K562 (cell line): ENCODE measurements at regions not wholly inside any gene's neighbourhood (a gene's known extent, or its start where the extent isn't known, plus 50 kb on each side); places are given as distances from the start of the nearest gene placed in this dataset.

ENCODE experiments used
- ATAC-seq: fragments of 200-7000 bp; cut with Tn5 transposase; 3 replicates; pipeline ENCODE4 v1.9.1; 2020; ENCODE audit warnings: moderate library complexity
- BruUV-seq: library from RNA; stranded (reverse); fragments of 400-500 nt; replicated peaks from 2 replicates; lab custom pipeline; 2021; lab: Mats Ljungman, UMichigan
- CTCF ChIA-PET: fragments of 300-600 bp; formaldehyde crosslinking; extraction: SDS; loops from one replicate; lab custom pipeline; 2021; ENCODE audit warnings: low intra/inter-chr PET ratio; lab: Yijun Ruan, JAX
- POLR2A ChIA-PET: fragments of 300-600, 350-650 bp; sonication (Branson Sonifier 250); formaldehyde crosslinking; extraction: SDS; loops from one replicate; lab custom pipeline; 2021; ENCODE audit warnings: antibody characterized with exemption, inconsistent platforms; lab: Yijun Ruan, JAX
- DNase-seq, 4 experiments: peaks; one replicate each; pipeline versions ENCODE4 v3.0.0 to v3.0.0-alpha.2; 2011 to 2018; ENCODE audit warnings: low spot score in 3 of 4, mixed read lengths in 3 of 4; ENCODE audit errors: extremely low read depth in 1 of 4
- FAIRE-seq: peaks from 2 replicates; lab custom pipeline; 2011; peaks lifted over from hg19 to GRCh38; lab: Jason Lieb, UNC
- H2AFZ ChIP-seq: 2 replicates; pipeline ENCODE4 v1.6.0; 2011; ENCODE audit warnings: low read depth, low read length, control low read depth, inconsistent platforms
- H3K27ac ChIP-seq: fragments of 200-600 bp; 3 replicates; pipeline ENCODE4 v1.8.0; 2011; ENCODE audit warnings: low read depth, mild to moderate bottlenecking, control low read depth, inconsistent platforms, low read length, moderate library complexity, mixed read lengths; ENCODE audit errors: extremely low read depth
- H3K27me3 ChIP-seq, 2 experiments: fragments of 300-600 bp in 1 of 2; 2 replicates in 1 of 2; 3 replicates in 1 of 2; pipeline versions ENCODE4 v1.6.0 to v1.8.0; 2011; ENCODE audit warnings: inconsistent platforms in 2 of 2, low read length in 2 of 2, mild to moderate bottlenecking in 1 of 2, mixed read lengths in 1 of 2, moderate library complexity in 1 of 2; ENCODE audit not compliant: control insufficient read depth in 2 of 2, insufficient read depth in 2 of 2
- H3K36me3 ChIP-seq: fragments of 300-600 bp; 3 replicates; pipeline ENCODE4 v1.8.0; 2011; ENCODE audit warnings: mild to moderate bottlenecking, low read length, inconsistent platforms; ENCODE audit not compliant: control insufficient read depth, insufficient read depth
- H3K4me1 ChIP-seq, 2 experiments: fragments of 200-600 bp in 1 of 2; replicated peaks in 1 of 2; 2 replicates in 1 of 2; 3 replicates in 1 of 2; pipeline versions ENCODE4 v1.5.1 to v1.8.0; 2011; ENCODE audit warnings: inconsistent platforms in 2 of 2, low read length in 2 of 2, mild to moderate bottlenecking in 1 of 2, mixed read lengths in 1 of 2, moderate library complexity in 1 of 2; ENCODE audit not compliant: control insufficient read depth in 2 of 2, insufficient read depth in 2 of 2
- H3K4me2 ChIP-seq: 2 replicates; pipeline ENCODE4 v1.6.1; 2011; ENCODE audit warnings: low read length, control low read depth, inconsistent platforms, mixed read lengths; ENCODE audit not compliant: insufficient read depth
- H3K4me3 ChIP-seq: fragments of 200-600 bp; sonication (generic), shearing (Covaris generic); 2 replicates; pipeline ENCODE4 v1.5.1; 2016; ENCODE audit warnings: control low read depth, inconsistent platforms
- H3K79me2 ChIP-seq: fragments of 200-600 bp; 3 replicates; pipeline ENCODE4 v1.8.0; 2011; ENCODE audit warnings: low read length, inconsistent platforms; ENCODE audit not compliant: control insufficient read depth, insufficient read depth
- H3K9ac ChIP-seq, 2 experiments: 2 replicates each; pipeline versions ENCODE4 v1.6.0 to v1.6.1; 2011; ENCODE audit warnings: low read depth in 2 of 2, low read length in 2 of 2, control low read depth in 1 of 2, inconsistent platforms in 1 of 2, mild to moderate bottlenecking in 1 of 2, mixed read lengths in 1 of 2; ENCODE audit not compliant: insufficient read depth in 1 of 2
- H3K9me1 ChIP-seq: one replicate; pipeline ENCODE4 v1.6.0; 2011; ENCODE audit warnings: inconsistent platforms, mild to moderate bottlenecking, low read length, moderate library complexity; ENCODE audit not compliant: control insufficient read depth, insufficient read depth
- H3K9me3 ChIP-seq: replicated peaks from 2 replicates; pipeline ENCODE4 v1.5.1; 2011; ENCODE audit warnings: low read depth, low read length, inconsistent platforms; ENCODE audit not compliant: control insufficient read depth, insufficient read depth
- H4K20me1 ChIP-seq: replicated peaks from 2 replicates; pipeline ENCODE4 v1.6.1; 2011; ENCODE audit warnings: low read length, inconsistent platforms, mixed read lengths; ENCODE audit not compliant: control insufficient read depth, insufficient read depth
- ARID4B ChIP-seq: sonication (generic); formaldehyde crosslinking; IDR thresholded peaks from 2 replicates; pipeline ENCODE4 v1.8.0; 2022; ENCODE audit warnings: mild to moderate bottlenecking, missing genetic modification reagents
- HBP1 ChIP-seq: fragments of 450-650 bp; formaldehyde crosslinking; IDR thresholded peaks from 2 replicates; pipeline ENCODE4 v1.4.0; 2022; ENCODE audit warnings: missing genetic modification characterization
- PHB2 ChIP-seq: fragments of 450-650 bp; IDR thresholded peaks from 2 replicates; pipeline ENCODE4 v1.6.1; 2017; ENCODE audit warnings: low read depth
- PHF20 ChIP-seq: fragments of 450-650 bp; IDR thresholded peaks from 2 replicates; pipeline ENCODE4 v1.6.1; 2018; ENCODE audit not compliant: partially characterized antibody
- POLR2G ChIP-seq: fragments of 200-400 bp; formaldehyde crosslinking; IDR thresholded peaks from 2 replicates; pipeline ENCODE4 v1.6.1; 2017; ENCODE audit warnings: low read depth, mild to moderate bottlenecking, antibody characterized with exemption, low read length, moderate library complexity
- SMARCE1 ChIP-seq: fragments of 450-650 bp; IDR thresholded peaks from 2 replicates; pipeline ENCODE4 v1.7.1; 2016; ENCODE audit warnings: mild to moderate bottlenecking
- SPI1 ChIP-seq: IDR thresholded peaks from 2 replicates; pipeline ENCODE4 v1.6.1; 2011; ENCODE audit warnings: low read depth, low read length, control low read depth, borderline replicate concordance
- ZBTB2 ChIP-seq: fragments of 450-650 bp; IDR thresholded peaks from 2 replicates; pipeline ENCODE4 v1.6.1; 2016; ENCODE audit warnings: antibody characterized with exemption
- ZNF561 ChIP-seq: fragments of 450-650 bp; formaldehyde crosslinking; conservative IDR thresholded peaks from 2 replicates; pipeline ENCODE4 v1.4.0; 2020; ENCODE audit warnings: mild to moderate bottlenecking, moderate library complexity
- ZNF639 ChIP-seq, 2 experiments: fragments of 200-800 bp in 1 of 2; sonication (Bioruptor generic) in 1 of 2; sonication (generic) in 1 of 2; formaldehyde crosslinking in 1 of 2; IDR thresholded peaks in 1 of 2; conservative IDR thresholded peaks in 1 of 2; 2 replicates each; pipeline versions ENCODE4 v1.5.0 to v1.6.1; 2016 to 2020; ENCODE audit warnings: missing compliant biosample characterization in 1 of 2, missing genetic modification characterization in 1 of 2, missing genetic modification reagents in 1 of 2
- ZNF740 ChIP-seq, 3 experiments: fragments of 200-800 bp in 1 of 3; sonication (Bioruptor generic) in 1 of 3; sonication (generic) in 1 of 3; formaldehyde crosslinking in 1 of 3; IDR thresholded peaks; 2 replicates each; pipeline versions ENCODE4 v1.6.1 to v1.8.0; 2016 to 2022; ENCODE audit warnings: mild to moderate bottlenecking in 2 of 3, missing compliant biosample characterization in 2 of 3, missing genetic modification characterization in 2 of 3, missing genetic modification reagents in 1 of 3
- WGBS: fragments of 100-300 bp; shearing (Covaris generic); methylation state at CpG from one replicate; pipeline ENCODE4 v1.1.6; 2016; ENCODE audit warnings: low coverage, mixed read lengths; ENCODE audit not compliant: insufficient coverage; ENCODE audit errors: missing lambda C conversion rate; 5-methylcytosine and 5-hydroxymethylcytosine counted together
- in situ Hi-C: fragments of 300-500 bp; cut with MboI; formaldehyde crosslinking; loops from 4 replicates; pipeline ENCODE4 v1.15.0; 2018; ENCODE audit warnings: inconsistent platforms, mixed read lengths
- intact Hi-C: fragments of 100-400 bp; cut with micrococcal nuclease; formaldehyde crosslinking; loops from 2 replicates; pipeline ENCODE4 v1.14.2; 2022

GRCh38 chr5:167798448-167798847 is 493.0 kb upstream of the WWC1 start:
- ATAC-seq, result no peak
- in situ Hi-C loops, result no loop called here
- Histone ChIP-seq H3K4me3 (no peak overlapping the region), H3K9me1 (no peaks in the 10 kb centered on the region), H3K36me3 (no peaks in the 10 kb centered on the region), H2AFZ (no peak overlapping the region), H4K20me1 (no peaks in the 10 kb centered on the region), H3K27me3 (no peaks in the 10 kb centered on the region), H3K4me2 (no peak overlapping the region), H3K9ac (no peak overlapping the region), H3K27ac (no peak overlapping the region), H3K9me3 (no peaks in the 10 kb centered on the region; the same call in 1 of the 2 replicates), H3K4me1 (no peaks in the 10 kb centered on the region), H3K79me2 (no peaks in the 10 kb centered on the region)
- 0% methylated on average over 7 of the region's 7 CpGs for WGBS
- intact Hi-C loops, result no loop called here
- no TSS peak for BruUV-seq
- DNase-seq, result no peak
- CTCF ChIA-PET, result no interaction called here
- FAIRE-seq, result no peak
- POLR2A ChIA-PET, result no interaction called here
- TF ChIP-seq PHF20 (no peak), SPI1 (no peak), ZBTB2 (no peak), PHB2 (no peak), ZNF561 (CRISPR knock-in tag) (no peak), SMARCE1 (no peak), ZNF740 (CRISPR knock-in tag; IDR thresholded peaks at IDR 0.05) (no peak), ZNF740 (tag; IDR thresholded peaks at IDR 0.05) (no peak), ZNF639 (CRISPR knock-in tag; conservative IDR thresholded peaks at IDR 0.05 in 1 of 2, IDR thresholded peaks at IDR 0.05 in 1 of 2) (no peak), HBP1 (CRISPR knock-in tag) (no peak), ARID4B (no peak), POLR2G (no peak)
